ENCODE measurements at regions not wholly inside any gene's neighbourhood (a gene's known extent, or its start where the extent isn't known, plus 50 kb on each side); places are given as distances from the start of the nearest gene placed in this dataset.

DNA sequence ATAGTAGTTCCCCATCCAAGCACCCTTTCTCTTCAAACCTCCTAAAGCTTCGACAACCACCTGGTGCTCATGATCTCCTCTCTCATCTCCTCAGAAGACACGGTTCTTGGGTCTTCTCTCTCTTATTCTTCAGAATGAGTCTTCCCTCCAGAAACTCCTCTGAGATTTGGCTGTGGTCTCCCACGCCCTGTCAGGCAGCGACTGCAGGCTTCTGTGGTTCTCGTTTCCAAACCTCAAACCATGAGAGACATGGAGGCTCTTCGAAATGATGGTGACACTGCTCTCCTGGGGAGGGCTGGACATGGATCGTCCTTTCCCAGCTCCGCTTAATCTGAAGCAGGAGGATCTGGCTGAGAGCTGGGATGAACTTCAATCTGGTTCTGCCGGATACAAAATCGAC, 78.6 kb upstream of the PITRM1 start:
- no peak for DNase-seq

DNA sequence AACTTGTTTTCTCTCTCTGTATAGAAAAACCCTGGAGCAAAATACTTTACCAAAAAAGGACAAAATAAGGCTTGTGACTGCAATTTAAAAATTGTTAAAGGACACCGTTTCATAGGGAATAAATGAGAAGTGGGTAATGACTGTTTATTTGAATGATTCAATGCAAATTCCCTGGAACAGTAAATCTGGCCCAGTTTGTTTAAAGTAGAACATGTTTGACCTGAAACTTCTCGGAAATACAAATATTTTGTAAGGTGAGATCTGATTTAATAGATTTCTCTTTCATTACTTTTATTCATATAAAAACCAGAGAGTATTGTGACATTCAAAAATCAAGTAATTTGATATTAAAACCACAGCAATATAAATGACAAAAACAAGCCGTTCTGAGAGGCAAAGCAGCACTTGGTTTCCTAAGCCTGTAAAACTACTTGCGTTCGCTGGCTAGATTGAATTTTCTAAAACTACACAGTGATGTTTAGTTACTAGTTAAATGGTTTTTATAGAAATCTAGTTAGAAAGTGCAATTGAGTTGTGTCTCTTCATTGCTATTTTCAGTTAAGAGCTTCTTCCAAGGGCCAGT, 76.8 kb upstream of the PITRM1 start:
- no peak for DNase-seq

DNA sequence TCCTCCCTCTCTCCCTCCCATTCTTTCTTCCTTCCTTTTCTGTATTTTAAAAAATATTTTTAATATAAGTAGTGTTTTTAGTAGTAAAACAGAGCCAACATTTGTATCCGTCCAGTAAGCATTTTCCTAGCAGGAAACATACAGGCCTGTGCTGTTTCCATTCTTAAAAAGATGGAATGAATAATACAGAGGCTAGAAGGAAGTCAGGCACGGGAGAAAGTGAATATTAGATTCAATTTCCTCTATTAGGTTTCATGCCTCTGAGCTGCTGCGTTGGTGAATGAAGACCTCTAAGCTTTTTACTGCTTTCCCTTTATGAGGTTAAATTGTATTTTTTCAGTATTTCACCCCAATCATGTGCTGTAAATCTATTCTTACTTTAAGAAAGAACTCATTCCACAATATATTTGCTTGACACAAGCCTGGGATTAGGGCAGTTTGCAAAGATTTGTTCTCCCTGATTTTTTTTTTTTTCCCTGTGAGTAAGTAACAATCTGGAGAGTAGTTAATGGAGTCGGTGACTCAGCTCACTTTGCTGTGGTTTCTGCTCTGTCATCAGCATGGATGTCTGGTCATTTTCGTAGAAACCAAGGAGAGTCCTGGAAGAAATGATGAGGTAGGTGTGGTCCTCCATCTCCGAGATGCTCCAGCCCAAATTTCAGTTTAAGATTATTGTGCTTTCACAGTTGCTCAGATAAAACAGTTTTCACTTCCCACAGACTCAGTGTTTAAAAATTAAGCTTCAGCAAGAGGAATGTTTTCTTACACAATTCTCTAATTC, 76.1 kb upstream of the PITRM1 start:
- no peak for DNase-seq

DNA sequence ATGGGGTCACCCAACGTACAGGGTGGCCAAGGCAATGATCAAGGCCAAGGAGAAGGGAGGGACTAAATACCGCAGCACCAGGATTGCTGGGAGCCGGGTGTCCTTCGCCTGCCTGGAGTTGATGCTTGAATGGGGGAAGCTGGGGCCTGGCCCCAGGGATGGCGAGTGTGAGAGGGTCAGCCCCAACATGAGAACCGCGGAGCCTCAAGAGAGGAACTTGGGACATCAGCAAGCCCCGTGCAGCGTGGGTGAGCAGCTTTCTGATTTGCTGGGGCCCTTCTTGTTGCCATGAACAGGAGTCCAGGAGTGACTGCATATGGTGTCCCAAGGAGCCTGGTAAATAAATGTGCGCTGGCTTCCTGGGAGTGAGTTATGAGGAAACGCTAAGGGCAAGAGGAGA, 72.8 kb upstream of the PITRM1 start:
- no peak for DNase-seq

DNA sequence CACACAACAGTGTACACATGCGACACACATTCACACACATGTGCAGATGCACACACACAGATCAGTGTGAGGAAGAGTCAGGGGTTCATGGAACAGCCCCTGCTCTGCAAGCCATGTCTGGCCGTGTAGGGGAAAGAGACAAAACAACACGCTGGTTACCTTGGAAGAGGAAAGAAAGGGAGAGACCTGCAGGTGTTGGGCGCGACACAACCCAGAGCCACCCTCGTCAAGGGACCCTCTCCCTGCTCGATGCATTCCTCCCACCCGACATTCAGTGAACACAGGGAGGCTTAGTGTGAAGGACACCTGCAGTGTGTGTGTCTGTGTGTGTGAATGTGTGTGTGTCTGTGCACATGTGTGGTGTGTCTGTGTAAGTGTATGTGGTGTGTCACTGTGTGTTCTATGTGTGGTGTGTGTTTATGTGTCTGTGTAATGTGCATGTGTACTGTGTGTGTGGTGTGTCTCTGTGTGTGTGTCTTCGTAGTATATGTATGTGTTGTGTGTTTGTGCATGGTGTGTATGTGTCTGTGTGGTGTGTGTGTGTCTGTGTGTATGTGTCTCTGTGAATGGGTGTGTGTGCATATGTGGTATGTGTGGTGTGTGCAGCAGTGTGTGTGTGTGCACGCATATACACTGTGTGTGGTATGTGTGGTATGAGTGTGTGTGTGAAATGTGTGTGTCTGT, 69.5 kb upstream of the PITRM1 start:
- DNase-seq, result no peak

DNA sequence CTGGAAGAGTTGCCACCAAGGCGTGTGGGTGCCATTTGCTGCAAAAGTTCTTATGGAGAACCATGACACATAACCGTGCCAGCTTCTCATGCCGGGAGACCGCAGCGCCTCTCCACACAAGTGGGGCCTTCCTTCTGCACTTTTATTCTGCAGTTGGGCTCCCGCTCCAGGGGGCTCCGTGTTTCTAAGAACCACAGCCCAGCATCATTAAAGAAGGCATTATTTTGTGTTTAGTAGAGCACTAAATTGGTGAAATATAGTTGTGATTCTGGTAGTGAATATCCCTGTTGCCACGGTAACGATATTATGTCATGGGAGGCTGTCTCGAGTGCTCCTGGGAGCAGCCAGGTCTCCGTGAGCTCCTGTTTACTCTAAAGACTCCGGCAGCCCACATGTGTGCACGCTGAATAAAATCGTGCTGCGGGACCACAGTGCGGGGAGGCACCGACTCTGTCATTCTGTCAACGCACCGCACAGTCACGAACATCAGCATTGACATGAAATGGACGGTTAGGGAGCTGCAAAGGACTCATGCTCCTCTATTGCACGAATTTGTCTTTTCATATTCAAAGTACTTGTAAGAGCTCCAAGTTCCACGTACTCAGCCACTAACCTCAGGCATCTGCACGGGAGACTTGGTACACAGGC, 68.8 kb upstream of the PITRM1 start:
- no peak for DNase-seq

DNA sequence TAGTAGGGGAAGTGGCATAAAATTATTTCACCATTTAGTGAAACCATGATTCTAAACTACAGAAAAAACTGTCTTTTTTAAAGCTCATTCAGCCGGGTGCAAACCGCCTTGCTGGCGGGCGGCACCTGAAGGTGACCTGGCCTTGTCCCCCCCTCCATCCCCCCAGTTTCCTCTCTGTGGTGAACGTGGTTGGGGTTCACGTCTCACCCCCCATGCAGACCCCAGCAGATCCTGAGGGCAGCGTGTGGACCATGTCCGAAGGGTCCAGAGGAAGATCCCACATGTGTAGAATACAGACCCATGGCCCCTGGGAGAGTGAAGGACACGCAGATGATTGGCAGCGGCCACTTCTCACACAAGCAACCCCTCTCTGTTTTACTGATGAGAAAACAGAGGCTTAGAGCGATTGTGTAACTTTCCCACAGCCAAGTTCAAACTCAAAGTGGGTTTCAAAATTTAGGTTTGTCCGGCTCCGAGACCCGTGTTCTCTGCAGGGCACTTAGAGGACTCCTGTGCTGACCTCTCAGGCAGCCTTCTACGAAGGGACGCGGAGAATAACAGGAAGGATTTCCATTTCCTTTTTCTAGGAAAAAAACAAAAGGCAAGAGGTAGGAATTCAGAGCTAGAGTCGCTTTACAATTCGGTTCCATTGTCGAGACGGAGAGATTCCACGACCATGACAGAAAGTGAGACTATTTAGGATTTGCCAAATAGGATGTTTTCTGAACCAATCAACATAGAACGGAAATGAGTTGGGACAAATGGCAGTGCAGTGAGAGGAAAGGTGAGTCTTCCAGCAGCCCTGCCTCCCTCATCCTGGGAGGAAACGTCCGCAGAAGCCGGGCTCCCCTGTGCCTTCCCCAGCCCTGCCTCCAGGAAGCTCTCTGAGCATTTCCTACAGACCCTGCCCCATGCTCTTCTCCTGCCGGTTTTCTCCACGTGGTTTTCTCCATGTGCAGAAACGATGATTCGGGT, 67.6 kb upstream of the PITRM1 start:
- no peak for DNase-seq

DNA sequence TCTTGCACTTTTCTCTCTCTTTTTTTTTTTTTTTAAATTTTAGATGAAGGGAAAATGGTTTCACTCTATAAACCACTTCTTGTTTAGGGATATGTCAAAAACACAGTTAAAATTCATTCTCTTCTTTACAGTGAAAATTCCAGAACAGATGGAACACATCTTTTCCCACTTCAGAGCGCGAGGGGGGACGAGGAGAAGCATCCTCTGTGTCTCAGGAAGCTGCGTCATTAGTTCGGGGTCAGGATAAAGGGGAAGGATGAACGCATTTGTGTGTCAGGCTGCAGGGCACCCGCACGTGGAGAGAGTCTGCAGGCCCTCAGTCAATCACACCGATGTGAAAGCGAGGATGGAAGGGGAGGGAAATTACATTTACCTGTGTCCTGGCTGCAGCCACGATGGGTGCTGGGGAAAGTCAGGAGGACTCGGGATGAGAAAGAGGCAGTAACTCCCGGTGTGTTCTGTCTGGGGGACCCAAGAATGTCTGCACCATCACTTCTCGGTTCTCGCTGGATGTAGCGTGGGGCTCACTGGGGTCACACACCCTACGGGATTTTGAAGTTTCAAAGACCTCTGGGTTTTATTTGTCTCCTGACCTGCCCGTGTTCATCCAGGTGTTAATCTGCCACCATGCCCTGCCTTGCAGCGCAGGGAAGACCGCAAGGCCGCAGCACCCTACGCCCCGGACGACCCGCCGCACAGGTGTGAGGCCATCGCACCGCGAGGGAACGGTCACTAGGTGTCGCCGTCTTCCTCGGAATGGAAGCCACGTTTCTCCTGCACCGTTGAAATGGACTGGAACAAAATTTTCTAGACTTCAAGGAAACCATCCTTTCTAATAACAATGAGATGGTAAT, 66.7 kb upstream of the PITRM1 start:
- DNase-seq, result no peak

DNA sequence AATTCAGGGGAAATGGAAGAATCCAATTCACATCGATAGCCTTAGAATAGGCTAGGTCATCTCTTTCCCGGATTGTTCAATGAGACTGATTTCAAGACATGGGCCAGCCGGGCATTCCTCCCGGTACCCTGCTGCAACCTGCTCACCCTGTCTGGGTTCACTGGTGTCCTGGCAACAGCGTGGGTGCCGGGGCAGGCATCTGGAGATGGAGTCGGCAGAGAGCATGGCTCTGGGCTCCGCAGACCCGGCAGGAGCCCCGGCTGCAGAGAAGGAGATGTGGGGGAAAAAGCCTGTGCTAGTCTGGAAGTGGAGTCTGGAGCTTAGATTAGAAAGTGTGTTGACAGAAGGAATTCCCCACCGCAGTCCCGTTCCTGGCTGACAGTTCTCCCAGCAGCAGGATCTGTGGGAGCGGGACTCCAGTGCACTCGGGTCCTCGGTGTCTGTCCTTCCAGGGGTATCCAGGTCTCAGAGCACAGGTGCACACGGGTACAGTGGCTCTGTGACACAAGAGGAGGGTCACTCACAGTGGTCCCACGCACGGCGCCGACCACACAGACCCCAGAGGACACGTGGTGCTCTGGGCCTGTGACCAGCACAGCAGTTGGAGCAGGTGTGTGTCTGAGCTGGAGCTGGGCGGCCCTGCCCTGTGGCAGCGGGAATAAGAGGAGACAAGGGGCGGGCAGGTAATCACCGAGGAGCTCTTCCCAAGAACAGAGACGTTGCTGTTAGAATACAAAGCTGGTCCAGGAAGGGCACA, 65.7 kb upstream of the PITRM1 start:
- no peak for DNase-seq

DNA sequence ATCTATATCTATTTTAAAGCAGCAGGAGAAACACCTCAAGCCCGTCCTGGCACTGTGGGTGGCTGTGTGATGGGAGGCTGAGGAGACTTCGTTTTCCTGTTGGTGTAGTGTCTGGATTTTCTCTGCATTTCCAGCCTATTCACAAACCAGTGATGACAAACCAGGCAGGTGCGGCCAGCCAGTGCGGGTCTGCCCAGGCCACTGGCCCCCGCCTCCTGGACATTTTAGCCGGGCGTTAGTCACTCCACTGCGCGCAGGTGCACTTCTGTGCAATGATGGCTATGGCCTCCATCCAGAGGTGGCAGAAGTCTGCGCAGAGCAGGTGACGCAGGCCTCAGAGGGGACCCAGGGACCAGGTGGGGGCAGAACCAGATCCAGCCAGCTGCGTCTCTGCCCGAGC, 64.9 kb upstream of the PITRM1 start:
- DNase-seq, result no peak

DNA sequence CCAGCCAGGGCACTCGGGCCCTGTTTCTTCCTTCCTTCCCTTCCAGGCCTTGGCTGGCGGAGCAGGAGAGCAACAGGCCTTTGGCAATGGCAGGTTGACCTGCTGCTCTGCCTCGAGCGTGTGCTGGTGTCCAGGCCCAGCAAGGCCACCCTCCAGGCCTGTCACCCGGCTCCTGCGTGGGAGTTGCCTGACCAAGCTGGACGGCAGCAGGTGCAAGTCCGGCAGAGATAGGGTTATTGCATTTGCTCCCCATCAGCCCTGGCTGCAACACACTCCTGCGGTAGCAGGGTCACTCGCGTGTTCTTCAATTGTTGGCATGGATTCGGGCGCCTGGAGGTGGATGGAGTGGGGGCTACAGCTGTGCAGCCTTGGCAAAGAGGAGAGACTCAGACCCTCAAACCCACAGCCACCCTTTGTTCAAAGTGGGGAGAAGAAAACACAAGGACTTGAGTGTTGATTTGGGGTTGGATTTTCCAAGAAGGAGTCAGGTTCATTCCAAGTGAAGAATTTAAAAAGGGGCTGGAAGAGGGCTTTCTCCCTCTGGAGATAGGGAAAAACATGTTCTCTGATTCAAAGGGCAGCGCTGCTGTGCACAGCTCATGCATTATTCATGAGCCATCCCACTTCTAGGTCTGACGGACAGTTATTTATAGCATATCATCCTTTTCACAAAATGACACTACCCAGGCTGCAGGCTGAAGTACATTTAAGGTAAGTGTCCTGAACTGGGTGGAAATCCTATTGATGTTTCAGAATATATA, 64.2 kb upstream of the PITRM1 start:
- DNase-seq, result no peak

DNA sequence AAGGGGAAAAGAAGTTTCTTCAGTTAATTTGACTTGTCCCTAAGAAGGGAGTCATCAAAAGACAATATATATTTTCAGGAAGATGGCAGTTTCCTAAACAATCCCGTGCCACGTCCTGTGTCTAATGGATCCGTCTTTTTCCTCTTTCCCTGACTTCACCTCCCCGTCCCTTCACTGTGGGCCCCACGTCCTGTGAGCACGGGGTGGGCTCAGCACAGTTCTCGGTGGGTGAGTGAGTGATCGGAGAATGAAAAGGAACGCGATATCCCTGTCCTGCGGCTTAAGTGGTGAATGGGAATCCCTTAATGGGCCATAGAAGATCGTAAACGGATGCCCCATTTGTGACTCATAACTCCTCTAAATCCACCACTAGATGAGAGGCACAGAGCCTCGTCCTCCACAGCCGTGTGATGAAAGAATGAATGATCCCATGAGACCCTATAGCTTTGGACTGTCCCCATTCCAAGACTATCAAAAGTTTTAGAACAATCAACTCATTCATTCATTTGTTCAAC, 63.5 kb upstream of the PITRM1 start:
- no peak for DNase-seq

DNA sequence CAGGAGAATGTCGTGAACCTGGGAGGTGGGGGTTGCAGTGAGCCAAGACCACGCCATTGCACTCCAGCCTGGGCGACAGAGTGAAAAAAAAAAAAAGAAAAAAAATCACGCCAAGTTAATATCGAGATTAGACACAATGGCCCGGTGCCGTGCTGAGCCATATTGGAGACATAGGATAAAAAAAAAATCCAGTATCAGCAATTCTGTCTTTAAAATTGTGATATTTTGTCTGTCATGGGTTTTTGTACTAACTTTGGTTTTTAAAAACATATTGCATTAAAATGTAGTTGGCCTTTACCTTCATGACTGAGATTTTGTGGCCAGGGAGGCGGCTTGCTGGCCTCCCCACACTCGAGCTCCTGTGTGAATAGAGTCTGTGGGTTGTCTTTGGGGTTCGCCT, 62.8 kb upstream of the PITRM1 start:
- DNase-seq, result no peak

DNA sequence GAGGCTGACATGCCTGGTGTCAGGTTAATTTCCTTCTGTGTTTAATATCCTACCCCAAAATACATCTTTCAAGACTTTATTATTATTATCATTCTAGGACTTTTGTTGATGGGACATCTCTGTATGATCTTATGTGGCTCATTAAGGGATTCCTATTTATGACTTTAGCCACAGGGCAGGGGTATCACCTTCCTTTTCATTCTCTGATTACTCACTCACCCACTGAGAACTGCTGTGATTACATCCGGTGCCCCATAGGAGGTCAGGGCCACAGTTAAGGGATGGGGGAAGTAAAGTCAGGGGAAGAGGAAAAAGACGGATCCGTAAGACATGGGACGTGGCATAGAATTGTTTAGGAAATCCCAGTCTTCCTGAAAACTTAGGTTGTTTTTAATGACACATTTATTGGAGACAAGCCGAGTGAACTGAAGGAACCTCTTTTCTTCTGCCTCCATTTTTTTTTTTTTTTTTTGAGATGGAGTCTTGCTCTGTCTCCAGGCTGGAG, 61.0 kb upstream of the PITRM1 start:
- DNase-seq, result no peak

DNA sequence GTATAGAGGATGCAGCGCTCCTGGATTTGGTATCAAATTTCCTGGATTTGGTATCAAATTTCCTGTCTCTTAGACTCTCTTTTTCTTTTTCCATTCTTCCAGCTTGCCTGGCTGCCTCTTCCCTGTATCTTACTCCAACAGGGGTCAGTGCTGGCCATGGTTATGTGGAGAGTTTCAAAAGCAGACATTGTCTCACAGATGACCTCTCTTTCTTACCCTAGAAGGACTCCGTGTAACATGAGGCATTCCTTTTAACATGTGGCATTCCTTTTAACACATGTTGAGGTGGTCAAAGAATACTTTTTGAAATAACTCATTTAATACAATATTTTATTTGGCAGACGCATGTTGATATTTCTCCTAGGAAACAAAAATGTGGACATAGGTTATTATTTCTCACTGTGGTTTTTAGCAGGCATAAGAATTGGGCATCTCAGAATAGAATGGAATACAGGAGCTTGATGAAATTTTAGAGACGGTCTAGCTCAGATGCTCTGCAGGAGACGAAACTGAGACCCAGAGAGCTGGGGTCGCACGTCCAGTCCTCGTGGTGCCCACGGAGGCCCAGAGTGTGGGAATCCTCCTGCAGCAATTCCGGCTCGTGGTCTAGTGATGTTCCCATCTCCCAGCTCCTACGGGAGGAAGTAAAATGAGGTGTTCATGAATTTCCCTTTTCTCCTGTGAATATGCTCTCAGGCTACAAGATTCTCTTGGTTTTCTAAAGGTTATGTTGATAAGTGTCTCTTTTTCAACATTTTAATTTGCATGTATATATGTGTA, 59.6 kb upstream of the PITRM1 start:
- no peak for DNase-seq

DNA sequence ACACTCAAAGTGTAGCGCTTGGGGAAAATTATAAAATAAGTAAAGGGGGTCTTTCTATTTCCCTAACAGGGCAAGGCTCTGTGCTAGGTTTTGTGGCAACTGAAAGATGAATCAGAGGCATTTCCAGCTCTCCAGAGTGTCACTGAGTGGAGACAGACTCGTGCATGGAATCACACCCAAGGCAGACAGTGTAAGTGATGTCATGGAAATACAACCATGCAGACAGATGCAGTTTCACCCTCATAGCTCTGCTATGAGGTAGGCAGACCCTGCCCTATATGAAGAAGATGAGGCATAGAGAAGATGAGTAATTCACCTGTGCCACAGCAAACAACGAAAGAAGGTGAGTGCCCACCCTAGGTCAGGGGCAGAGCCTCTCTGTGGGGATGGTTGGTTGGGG, 57.2 kb upstream of the PITRM1 start:
- no peak for DNase-seq

DNA sequence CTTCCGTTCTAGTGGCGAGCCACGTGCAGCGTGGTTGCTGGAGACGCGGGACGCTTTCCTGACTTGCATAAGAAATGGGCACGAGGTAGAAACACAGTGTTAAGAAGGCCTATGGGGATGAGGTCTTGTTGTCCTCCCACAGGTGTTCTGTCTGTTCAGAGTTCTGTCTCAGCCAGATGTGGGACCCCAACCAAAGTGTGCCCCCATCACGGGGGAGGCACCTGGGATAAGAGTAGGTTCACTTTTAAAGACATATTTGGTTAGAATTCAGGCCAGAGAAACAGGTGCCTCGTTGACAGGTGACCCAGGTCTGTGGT, 56.0 kb upstream of the PITRM1 start:
- no peak for DNase-seq

DNA sequence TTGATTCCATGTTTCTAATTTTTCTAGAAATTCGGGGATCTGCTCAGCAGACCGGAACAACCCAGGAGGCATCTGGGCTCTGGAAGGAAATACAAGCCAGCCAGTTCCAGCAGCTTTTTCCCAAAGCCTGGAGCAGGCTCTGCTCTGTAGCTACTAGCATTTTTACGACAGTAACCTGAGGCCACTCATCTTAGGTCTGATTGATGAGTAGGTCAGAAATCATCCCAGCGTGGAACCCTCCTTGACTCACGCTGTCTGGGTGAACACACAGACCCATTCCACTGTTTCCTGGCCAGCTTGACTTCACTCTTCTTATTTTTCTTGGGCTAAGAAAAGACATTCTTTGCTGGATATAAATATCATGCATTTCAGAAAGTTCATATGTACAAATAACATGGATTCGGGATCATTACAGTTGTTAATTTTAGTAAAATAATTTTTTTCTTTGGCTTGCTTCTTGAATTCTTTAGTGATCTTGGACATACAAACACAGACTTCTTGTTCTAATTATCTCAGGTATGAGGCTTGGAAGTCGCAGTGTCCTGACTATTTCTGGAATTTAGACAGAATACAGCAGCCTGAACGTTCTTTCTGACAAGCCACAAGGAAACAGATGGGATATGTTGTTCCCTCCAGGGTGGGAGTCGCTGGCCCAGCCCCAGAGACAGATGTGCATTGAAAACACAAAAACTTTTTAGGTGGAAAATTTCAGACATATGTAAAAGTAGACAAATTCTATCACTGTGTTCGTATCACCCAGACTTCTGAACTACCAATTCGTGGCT, 54.6 kb upstream of the PITRM1 start:
- peak; percentile 5 for DNase-seq
